ENCODE measurements at regions not wholly inside any gene's neighbourhood (a gene's known extent, or its start where the extent isn't known, plus 50 kb on each side); places are given as distances from the start of the nearest gene placed in this dataset.

GRCh38 chr14:101500681-101501080 lies 60.6 kb upstream of the DIO3 start:
- no peaks in the 10 kb centered on the region for H3K36me3 ChIP-seq (ENCODE audit: control insufficient read depth, insufficient read depth, low read length)
- peaks cover 6% of the 10 kb centered on the region for H3K9me3 ChIP-seq (replicated peaks; ENCODE audit: control insufficient read depth, low read depth, low read length)
- 93% methylated on average over 2 of the region's 4 CpGs for WGBS (ENCODE audit: insufficient coverage)
- no peak for DNase-seq
- H3K4me3 ChIP-seq (ENCODE audit: low read length): no peak overlapping the region
- no peak overlapping the region for H3K27ac ChIP-seq (ENCODE audit: low read length)
- H3K27me3 ChIP-seq (ENCODE audit: control insufficient read depth, insufficient read depth, low read length): peaks cover 31% of the 10 kb centered on the region
- peaks cover 17% of the 10 kb centered on the region for H3K4me1 ChIP-seq (ENCODE audit: control insufficient read depth, insufficient read depth, low read length)

GRCh38 chr14:101501341-101501740 lies 60.0 kb upstream of the DIO3 start:
- H3K27ac ChIP-seq (ENCODE audit: low read length): no peak overlapping the region
- no peak for DNase-seq
- peaks cover 6% of the 10 kb centered on the region for H3K9me3 ChIP-seq (replicated peaks; ENCODE audit: control insufficient read depth, low read depth, low read length)
- peaks cover 29% of the 10 kb centered on the region for H3K27me3 ChIP-seq (ENCODE audit: control insufficient read depth, insufficient read depth, low read length)
- peaks cover 12% of the 10 kb centered on the region for H3K4me1 ChIP-seq (ENCODE audit: control insufficient read depth, insufficient read depth, low read length)
- 45% methylated on average over 12 of the region's 18 CpGs for WGBS (ENCODE audit: insufficient coverage)
- H3K36me3 ChIP-seq (ENCODE audit: control insufficient read depth, insufficient read depth, low read length): no peaks in the 10 kb centered on the region
- no peak overlapping the region for H3K4me3 ChIP-seq (ENCODE audit: low read length)

DNA sequence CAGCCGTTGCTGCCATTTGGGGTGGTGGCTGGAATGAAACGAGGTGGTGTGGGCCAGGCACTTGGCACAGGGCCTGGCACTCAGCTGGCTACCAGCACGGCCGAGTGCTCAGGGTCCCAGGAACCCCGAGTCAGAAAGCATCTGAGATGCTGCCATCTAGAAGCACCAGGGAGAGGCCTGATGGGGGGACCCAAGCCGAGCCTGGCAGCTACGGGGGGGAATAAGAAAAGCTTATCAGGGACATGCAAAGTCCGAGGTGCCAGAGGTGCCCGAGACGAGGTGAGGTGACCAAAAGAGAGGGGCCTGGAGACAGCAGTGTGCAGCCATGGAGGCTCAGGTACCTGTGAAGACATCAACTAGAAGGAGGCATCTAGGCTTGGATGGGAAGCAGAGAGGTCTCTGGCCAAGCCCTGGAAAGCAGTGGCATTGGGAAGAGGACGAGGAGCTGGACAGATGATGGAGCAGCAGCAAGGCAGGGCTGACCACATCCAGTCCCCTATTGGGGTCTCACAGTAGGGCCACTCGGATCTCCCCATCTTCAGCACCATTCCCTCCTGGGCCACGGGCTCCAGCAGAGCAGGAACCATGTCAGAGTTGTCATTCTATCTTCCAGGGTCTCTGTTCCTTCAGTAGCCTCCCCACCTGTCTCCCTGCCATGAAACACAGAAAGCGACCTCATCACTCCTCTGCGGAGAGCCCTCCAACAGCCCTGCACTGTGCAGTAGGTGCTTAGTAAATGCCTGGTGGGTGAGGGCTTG lies 59.3 kb upstream of the DIO3 start:
- no peak overlapping the region for H3K4me3 ChIP-seq (ENCODE audit: low read length)
- no peak for DNase-seq
- no peak overlapping the region for H3K27ac ChIP-seq (ENCODE audit: low read length)
- WGBS (ENCODE audit: insufficient coverage): 68% methylated on average over 13 of the region's 15 CpGs
- peaks cover 6% of the 10 kb centered on the region for H3K9me3 ChIP-seq (replicated peaks; ENCODE audit: control insufficient read depth, low read depth, low read length)
- H3K4me1 ChIP-seq (ENCODE audit: control insufficient read depth, insufficient read depth, low read length): peaks cover 10% of the 10 kb centered on the region
- H3K27me3 ChIP-seq (ENCODE audit: control insufficient read depth, insufficient read depth, low read length): peaks cover 29% of the 10 kb centered on the region
- no peaks in the 10 kb centered on the region for H3K36me3 ChIP-seq (ENCODE audit: control insufficient read depth, insufficient read depth, low read length)

DNA sequence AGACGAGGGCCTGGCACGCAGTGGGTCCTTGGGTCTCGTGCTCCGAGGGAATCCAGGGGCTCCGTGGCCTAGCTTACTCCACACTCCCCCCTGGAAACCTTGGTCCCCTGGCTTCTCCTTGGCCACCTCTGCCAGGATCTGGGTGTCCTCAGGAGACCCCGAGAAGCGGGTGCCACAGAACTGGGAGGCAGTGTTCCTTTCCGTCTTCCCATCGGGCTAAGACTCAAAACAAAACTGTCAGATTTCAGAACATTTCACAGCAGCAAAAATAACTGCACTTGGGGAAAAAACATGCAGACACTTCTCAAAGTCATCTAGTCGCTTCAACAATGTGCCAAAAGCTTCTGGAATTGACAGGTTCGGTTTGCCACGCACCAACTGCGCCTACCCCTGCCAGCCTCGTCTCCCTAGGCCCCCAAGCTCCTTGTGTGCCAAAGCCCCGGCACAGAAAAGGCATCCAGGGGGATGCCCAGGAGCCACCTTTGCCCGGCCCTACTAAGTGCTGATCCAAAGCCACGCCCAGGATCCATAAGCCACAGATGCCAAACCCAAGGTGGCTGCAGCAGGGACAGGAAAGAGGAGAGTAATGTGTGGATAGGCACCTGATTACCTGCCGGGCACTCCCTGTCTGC lies 58.4 kb upstream of the DIO3 start:
- H3K27ac ChIP-seq (ENCODE audit: low read length): no peak overlapping the region
- H3K4me3 ChIP-seq (ENCODE audit: low read length): no peak overlapping the region
- DNase-seq: no peak
- 91% methylated on average over 17 of the region's 18 CpGs for WGBS (ENCODE audit: insufficient coverage)
- no peaks in the 10 kb centered on the region for H3K36me3 ChIP-seq (ENCODE audit: control insufficient read depth, insufficient read depth, low read length)
- peaks cover 29% of the 10 kb centered on the region for H3K27me3 ChIP-seq (ENCODE audit: control insufficient read depth, insufficient read depth, low read length)
- peaks cover 9% of the 10 kb centered on the region for H3K4me1 ChIP-seq (ENCODE audit: control insufficient read depth, insufficient read depth, low read length)
- peaks cover 6% of the 10 kb centered on the region for H3K9me3 ChIP-seq (replicated peaks; ENCODE audit: control insufficient read depth, low read depth, low read length)

DNA sequence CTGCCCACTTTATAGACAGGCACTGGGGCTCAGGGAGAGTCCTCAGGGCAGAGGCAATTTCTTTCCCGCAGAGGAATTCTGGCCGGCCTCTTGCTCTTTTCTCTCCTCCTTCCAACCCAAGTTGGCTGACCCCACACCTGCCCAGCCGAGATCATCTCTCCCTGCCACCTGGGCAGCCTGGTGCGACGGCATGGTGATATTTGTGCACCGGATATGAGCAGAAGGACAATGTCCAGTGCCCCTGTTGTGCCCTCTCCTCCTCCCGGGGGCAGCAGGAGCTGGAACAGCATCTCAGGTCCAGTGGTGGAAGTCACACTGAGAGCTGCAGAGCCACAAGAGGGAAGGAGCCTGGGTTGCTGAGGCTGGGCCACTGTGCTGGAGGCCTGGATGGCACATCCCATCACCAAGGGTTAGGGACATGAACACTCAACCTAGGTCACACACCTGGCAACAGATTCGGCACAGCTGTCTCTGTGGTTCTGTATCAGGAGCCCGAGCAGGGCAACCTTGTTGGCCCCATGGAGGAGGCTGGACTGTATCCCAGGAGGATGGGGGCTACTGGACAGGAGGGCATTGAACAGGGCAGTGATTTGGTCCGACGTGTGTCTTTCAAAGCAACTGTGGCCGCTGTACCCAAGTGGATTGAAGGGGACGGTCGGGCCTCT lies 57.7 kb upstream of the DIO3 start:
- Histone ChIP-seq H3K9me3 (replicated peaks; ENCODE audit: control insufficient read depth, low read depth, low read length) (peaks cover 6% of the 10 kb centered on the region), H3K27ac (ENCODE audit: low read length) (no peak overlapping the region), H3K27me3 (ENCODE audit: control insufficient read depth, insufficient read depth, low read length) (peaks cover 29% of the 10 kb centered on the region), H3K4me3 (ENCODE audit: low read length) (no peak overlapping the region), H3K4me1 (ENCODE audit: control insufficient read depth, insufficient read depth, low read length) (peaks cover 9% of the 10 kb centered on the region), H3K36me3 (ENCODE audit: control insufficient read depth, insufficient read depth, low read length) (no peaks in the 10 kb centered on the region)
- 94% methylated on average over 13 of the region's 14 CpGs for WGBS (ENCODE audit: insufficient coverage)
- DNase-seq: no peak

DNA sequence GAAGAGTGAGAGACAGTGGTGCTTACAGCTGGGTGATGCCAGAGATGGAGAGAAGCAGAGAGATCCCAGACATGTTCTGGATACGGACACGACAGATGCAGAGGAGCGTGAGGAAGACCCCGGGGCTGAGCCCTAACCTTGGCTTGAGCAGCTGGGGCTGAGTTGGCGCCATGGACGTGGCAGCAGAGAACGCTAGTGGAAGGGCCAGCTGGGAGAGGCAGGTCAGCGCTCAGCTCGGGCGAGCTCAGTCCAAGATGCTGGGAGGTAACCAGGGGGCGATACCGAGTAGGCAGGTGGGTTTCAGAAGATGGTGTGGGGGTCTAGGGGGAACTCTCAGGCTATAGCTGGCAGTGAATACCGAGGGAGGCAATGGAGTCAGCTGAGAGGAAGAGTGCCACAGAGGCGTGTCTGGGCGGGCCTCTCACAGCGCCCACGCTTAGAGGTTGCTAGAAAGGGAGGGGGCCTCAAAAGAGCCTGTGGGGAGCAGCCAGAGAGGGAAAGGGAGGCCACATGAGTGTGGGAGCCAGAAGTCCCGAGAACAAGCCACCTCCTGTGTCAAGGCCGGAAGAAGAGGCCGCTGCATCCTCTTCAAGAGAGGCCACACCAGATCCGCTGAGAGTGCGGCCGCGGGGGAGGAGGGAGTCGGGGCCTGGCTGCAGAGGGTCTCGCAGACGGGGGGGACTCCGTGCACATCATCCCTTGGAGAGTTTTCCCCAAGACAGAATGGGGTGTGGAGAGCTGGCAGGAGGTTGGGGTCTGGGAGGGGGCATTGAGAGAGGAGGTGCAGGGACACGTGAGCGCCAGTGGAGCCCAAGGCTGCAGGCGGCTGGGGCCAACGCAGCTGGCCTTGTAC lies 57.0 kb upstream of the DIO3 start:
- no peak overlapping the region for H3K27ac ChIP-seq (ENCODE audit: low read length)
- peaks cover 6% of the 10 kb centered on the region for H3K9me3 ChIP-seq (replicated peaks; ENCODE audit: control insufficient read depth, low read depth, low read length)
- H3K4me1 ChIP-seq (ENCODE audit: control insufficient read depth, insufficient read depth, low read length): peaks cover 9% of the 10 kb centered on the region
- DNase-seq: no peak
- H3K4me3 ChIP-seq (ENCODE audit: low read length): no peak overlapping the region
- H3K27me3 ChIP-seq (ENCODE audit: control insufficient read depth, insufficient read depth, low read length): peaks cover 26% of the 10 kb centered on the region
- WGBS (ENCODE audit: insufficient coverage): 84% methylated on average over 31 of the region's 32 CpGs
- no peaks in the 10 kb centered on the region for H3K36me3 ChIP-seq (ENCODE audit: control insufficient read depth, insufficient read depth, low read length)

DNA sequence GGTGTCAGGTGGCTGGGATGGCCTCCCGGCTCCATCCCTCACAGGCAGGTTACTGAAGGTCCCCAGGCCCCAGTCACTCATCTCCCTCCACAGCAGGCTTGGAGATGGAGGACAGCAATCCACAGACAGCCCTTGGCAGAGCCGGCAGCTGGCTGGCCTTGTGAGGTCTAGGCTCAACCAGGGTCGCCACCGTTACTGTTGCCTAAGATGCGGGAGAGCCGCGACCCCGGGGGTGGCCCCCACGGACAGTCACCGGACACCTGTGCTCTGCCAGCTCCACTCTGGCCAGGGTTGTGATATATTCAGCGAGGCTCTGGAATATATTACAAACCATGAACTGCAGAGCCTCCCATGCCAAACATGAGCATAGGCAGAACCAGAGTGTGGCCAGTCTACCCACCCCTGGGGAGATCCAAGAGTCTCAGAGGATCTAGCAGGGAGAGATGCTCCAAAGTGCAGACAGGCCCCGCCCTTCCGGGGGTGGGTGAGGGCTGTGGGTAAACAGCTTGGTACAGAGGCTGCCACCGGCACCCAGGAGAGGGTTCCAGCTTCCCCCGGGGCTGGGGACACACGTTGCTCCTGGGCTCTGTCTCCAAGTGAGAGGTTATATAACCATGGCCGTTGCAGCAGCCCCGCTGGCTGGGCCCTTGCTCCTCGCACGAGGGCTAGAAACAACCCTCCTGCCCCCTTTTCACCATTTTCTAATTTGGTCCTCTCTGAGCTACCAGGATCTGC lies 55.9 kb upstream of the DIO3 start:
- no peak for DNase-seq
- 85% methylated on average over 19 of the region's 20 CpGs for WGBS (ENCODE audit: insufficient coverage)
- peaks cover 6% of the 10 kb centered on the region for H3K9me3 ChIP-seq (replicated peaks; ENCODE audit: control insufficient read depth, low read depth, low read length)
- no peak overlapping the region for H3K4me3 ChIP-seq (ENCODE audit: low read length)
- H3K27me3 ChIP-seq (ENCODE audit: control insufficient read depth, insufficient read depth, low read length): peaks cover 24% of the 10 kb centered on the region
- H3K36me3 ChIP-seq (ENCODE audit: control insufficient read depth, insufficient read depth, low read length): no peaks in the 10 kb centered on the region
- H3K27ac ChIP-seq (ENCODE audit: low read length): no peak overlapping the region
- H3K4me1 ChIP-seq (ENCODE audit: control insufficient read depth, insufficient read depth, low read length): peaks cover 9% of the 10 kb centered on the region

DNA sequence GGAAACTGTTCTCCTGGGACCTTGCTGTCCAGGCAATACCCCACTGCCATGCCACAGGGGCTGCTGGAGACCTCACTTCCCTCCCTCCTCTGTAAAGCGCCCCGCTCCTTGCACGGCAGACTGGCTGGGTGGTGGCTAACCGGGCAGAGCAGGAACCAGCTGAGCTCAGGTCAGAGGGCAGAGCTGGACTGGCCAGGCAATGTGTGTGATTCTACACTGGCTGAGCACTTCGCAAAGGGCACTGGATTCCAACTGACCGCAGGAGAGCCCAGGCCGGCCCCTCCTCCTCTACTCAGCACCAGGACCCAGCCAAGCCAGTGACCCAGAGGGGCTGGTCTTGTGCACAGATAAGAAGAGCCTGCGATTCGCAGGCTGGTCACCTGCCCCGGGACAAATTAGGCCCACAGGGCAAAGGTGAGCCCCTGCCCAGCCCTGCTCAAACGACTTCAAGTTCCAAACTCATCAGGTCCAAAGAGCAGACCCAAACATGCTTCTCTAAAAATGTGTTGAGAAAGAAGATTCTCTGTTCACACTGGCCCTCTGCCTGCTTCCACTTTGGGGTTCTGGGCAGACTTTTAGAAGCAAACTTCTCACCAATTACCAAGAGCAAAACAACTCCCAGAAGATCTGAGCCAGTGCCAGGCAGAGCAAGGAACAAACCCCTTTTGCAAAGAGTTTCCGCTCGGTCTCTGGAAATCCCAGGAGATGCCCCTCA lies 54.9 kb upstream of the DIO3 start:
- H3K27ac ChIP-seq (ENCODE audit: low read length): no peak overlapping the region
- WGBS (ENCODE audit: insufficient coverage): 63% methylated on average over 10 of the region's 13 CpGs
- no peak overlapping the region for H3K4me3 ChIP-seq (ENCODE audit: low read length)
- H3K27me3 ChIP-seq (ENCODE audit: control insufficient read depth, insufficient read depth, low read length): peaks cover 14% of the 10 kb centered on the region
- H3K9me3 ChIP-seq (replicated peaks; ENCODE audit: control insufficient read depth, low read depth, low read length): peaks cover 6% of the 10 kb centered on the region
- H3K36me3 ChIP-seq (ENCODE audit: control insufficient read depth, insufficient read depth, low read length): no peaks in the 10 kb centered on the region
- no peak for DNase-seq
- peaks cover 9% of the 10 kb centered on the region for H3K4me1 ChIP-seq (ENCODE audit: control insufficient read depth, insufficient read depth, low read length)

Data from muscle of leg (tissue), 3 donors.